MM.1S (cell line): ENCODE measurements at regions not wholly inside any gene's neighbourhood (a gene's known extent, or its start where the extent isn't known, plus 50 kb on each side); places are given as distances from the start of the nearest gene placed in this dataset.

Experiments used
- DNase-seq: peaks from one replicate; pipeline ENCODE4 v3.0.0-alpha.2; 2015
- H2AFZ ChIP-seq: fragments of 300-600 bp; sonication (generic); 2 replicates; pipeline ENCODE4 v1.6.0; 2016; ENCODE audit warnings: antibody characterized with exemption, low read length
- H3F3A ChIP-seq: fragments of 300-600 bp; sonication (generic); 2 replicates; pipeline ENCODE4 v1.6.1; 2016; ENCODE audit warnings: mild to moderate bottlenecking, antibody characterized with exemption, low read length, moderate library complexity, mixed read lengths; ENCODE audit not compliant: insufficient read depth
- H3K27ac ChIP-seq: fragments of 300-600 bp; sonication (generic); 2 replicates; pipeline ENCODE4 v1.5.1; 2016; ENCODE audit warnings: mild to moderate bottlenecking, low read length
- H3K27me3 ChIP-seq: fragments of 300-600 bp; sonication (generic); replicated peaks from 2 replicates; pipeline ENCODE4 v1.6.0; 2016; ENCODE audit warnings: low read length; ENCODE audit not compliant: insufficient read depth
- H3K36me3 ChIP-seq: fragments of 300-600 bp; sonication (generic); replicated peaks from 2 replicates; pipeline ENCODE4 v1.6.1; 2016; ENCODE audit warnings: mild to moderate bottlenecking, low read length, mixed read lengths; ENCODE audit not compliant: insufficient read depth
- H3K4me1 ChIP-seq: fragments of 300-600 bp; sonication (generic); 2 replicates; pipeline ENCODE4 v1.6.1; 2016; ENCODE audit warnings: low read length, mixed read lengths
- H3K4me2 ChIP-seq: fragments of 300-600 bp; sonication (generic); 2 replicates; pipeline ENCODE4 v1.6.0; 2016; ENCODE audit warnings: low read depth, low read length
- H3K4me3 ChIP-seq: fragments of 300-600 bp; sonication (generic); 2 replicates; pipeline ENCODE4 v1.5.1; 2016; ENCODE audit warnings: low read length, mixed read lengths
- H3K79me2 ChIP-seq: fragments of 300-600 bp; sonication (generic); 2 replicates; pipeline ENCODE4 v1.6.1; 2016; ENCODE audit warnings: mixed run types, low read length, mixed read lengths
- H3K9ac ChIP-seq: fragments of 300-600 bp; sonication (generic); 2 replicates; pipeline ENCODE4 v1.6.1; 2016; ENCODE audit warnings: low read length, mixed read lengths
- H3K9me2 ChIP-seq: fragments of 300-600 bp; sonication (generic); replicated peaks from 2 replicates; pipeline ENCODE4 v1.6.1; 2016; ENCODE audit warnings: mild to moderate bottlenecking, low read length, mixed read lengths; ENCODE audit not compliant: insufficient read depth
- H3K9me3 ChIP-seq: fragments of 300-600 bp; sonication (generic); replicated peaks from 2 replicates; pipeline ENCODE4 v1.6.1; 2016; ENCODE audit warnings: mild to moderate bottlenecking, low read length, mixed read lengths; ENCODE audit not compliant: insufficient read depth
- H4K20me1 ChIP-seq: fragments of 300-600 bp; sonication (generic); 2 replicates; pipeline ENCODE4 v1.6.1; 2016; ENCODE audit warnings: mild to moderate bottlenecking, low read length, moderate library complexity, mixed read lengths; ENCODE audit not compliant: insufficient read depth
- CTCF ChIP-seq: fragments of 300-600 bp; sonication (generic); IDR thresholded peaks from 2 replicates; pipeline ENCODE4 v1.5.1; 2016; ENCODE audit warnings: antibody characterized with exemption, low read length, mixed read lengths
- EZH2 ChIP-seq: fragments of 300-600 bp; sonication (generic); optimal IDR thresholded peaks from 2 replicates; pipeline ENCODE3; 2017; ENCODE audit warnings: low read depth, mild to moderate bottlenecking, antibody characterized with exemption, low read length, mixed read lengths
- EZH2phosphoT487 ChIP-seq: fragments of 300-600 bp; sonication (generic); IDR thresholded peaks from 2 replicates; pipeline ENCODE4 v1.6.1; 2018; ENCODE audit warnings: antibody characterized with exemption, low read length

- no peaks in the 10 kb centered on the region for H3K9me2 ChIP-seq
- H3K27me3 ChIP-seq = no peaks in the 10 kb centered on the region
- no peak overlapping the region for H3K27ac ChIP-seq
- no peak for DNase-seq
- H3K4me2 ChIP-seq = no peak overlapping the region
- H3K4me3 ChIP-seq = no peak overlapping the region
- no peaks in the 10 kb centered on the region for H3K4me1 ChIP-seq
- no peaks in the 10 kb centered on the region for H3K79me2 ChIP-seq
- TF ChIP-seq EZH2 = no peak
- no peak for TF ChIP-seq CTCF
- TF ChIP-seq EZH2phosphoT487 = no peak
- no peaks in the 10 kb centered on the region for H4K20me1 ChIP-seq
- no peaks in the 10 kb centered on the region for H3F3A ChIP-seq
- H3K9me3 ChIP-seq = no peaks in the 10 kb centered on the region
- H3K9ac ChIP-seq = no peak overlapping the region
- H2AFZ ChIP-seq = no peak overlapping the region
- H3K36me3 ChIP-seq = no peaks in the 10 kb centered on the region
These were observed 684.7 kb downstream of the EPHA4 start for GRCh38 chr2:220887271-220887870.

GRCh38 chr2:220887876-220888275 is 684.2 kb downstream of the EPHA4 start:
- Histone ChIP-seq H3K79me2 (no peaks in the 10 kb centered on the region), H3K4me3 (no peak overlapping the region), H2AFZ (no peak overlapping the region), H3K9ac (no peak overlapping the region), H3K4me1 (no peaks in the 10 kb centered on the region), H3K36me3 (no peaks in the 10 kb centered on the region), H3K9me2 (no peaks in the 10 kb centered on the region), H4K20me1 (no peaks in the 10 kb centered on the region), H3K4me2 (no peak overlapping the region), H3K27me3 (no peaks in the 10 kb centered on the region), H3K9me3 (no peaks in the 10 kb centered on the region), H3K27ac (no peak overlapping the region), H3F3A (no peaks in the 10 kb centered on the region)
- no peak for TF ChIP-seq CTCF
- TF ChIP-seq EZH2phosphoT487 = no peak
- TF ChIP-seq EZH2 = no peak
- DNase-seq = no peak

GRCh38 chr2:220890931-220891330 is 681.2 kb downstream of the EPHA4 start:
- H2AFZ ChIP-seq = no peak overlapping the region
- no peaks in the 10 kb centered on the region for H3K9me2 ChIP-seq
- no peaks in the 10 kb centered on the region for H3K36me3 ChIP-seq
- no peaks in the 10 kb centered on the region for H4K20me1 ChIP-seq
- TF ChIP-seq CTCF (no peak), EZH2 (no peak), EZH2phosphoT487 (no peak)
- no peaks in the 10 kb centered on the region for H3K79me2 ChIP-seq
- H3F3A ChIP-seq = no peaks in the 10 kb centered on the region
- H3K27ac ChIP-seq = no peak overlapping the region
- H3K9ac ChIP-seq = no peak overlapping the region
- H3K4me1 ChIP-seq = no peaks in the 10 kb centered on the region
- H3K9me3 ChIP-seq = no peaks in the 10 kb centered on the region
- H3K27me3 ChIP-seq = no peaks in the 10 kb centered on the region
- DNase-seq = no peak
- no peak overlapping the region for H3K4me3 ChIP-seq
- no peak overlapping the region for H3K4me2 ChIP-seq
